GM10248 (cell line): ENCODE measurements at regions not wholly inside any gene's neighbourhood (a gene's known extent, or its start where the extent isn't known, plus 50 kb on each side); places are given as distances from the start of the nearest gene placed in this dataset.

Experiments
- CTCF ChIA-PET: fragments of 300-600 bp; sonication (Branson Sonifier 250); formaldehyde crosslinking; extraction: SDS; loops from one replicate; lab custom pipeline; 2021; ENCODE audit warnings: antibody characterized with exemption; lab: Yijun Ruan, JAX
- POLR2A ChIA-PET: fragments of 350-650 bp; sonication (Branson Sonifier 250); formaldehyde crosslinking; extraction: SDS; loops from one replicate; lab custom pipeline; 2020; ENCODE audit warnings: antibody characterized with exemption; lab: Yijun Ruan, JAX
- DNase-seq: peaks from one replicate; pipeline ENCODE4 v3.0.0; 2012; ENCODE audit errors: extremely low spot score
- TF ChIP-seq, protein P1 (sequence below): IDR thresholded peaks from 2 replicates; pipeline ENCODE4 v1.5.1; 2012; ENCODE audit warnings: mild to moderate bottlenecking, low read depth; ENCODE audit errors: extremely low read depth, missing control alignments, control extremely low read depth

GRCh38 chr2:6648596-6649247 is 217.0 kb downstream of the CMPK2 start:
- ChIA-PET CTCF (no interaction called here), POLR2A (no interaction called here)
- TF ChIP-seq, protein P1, sequence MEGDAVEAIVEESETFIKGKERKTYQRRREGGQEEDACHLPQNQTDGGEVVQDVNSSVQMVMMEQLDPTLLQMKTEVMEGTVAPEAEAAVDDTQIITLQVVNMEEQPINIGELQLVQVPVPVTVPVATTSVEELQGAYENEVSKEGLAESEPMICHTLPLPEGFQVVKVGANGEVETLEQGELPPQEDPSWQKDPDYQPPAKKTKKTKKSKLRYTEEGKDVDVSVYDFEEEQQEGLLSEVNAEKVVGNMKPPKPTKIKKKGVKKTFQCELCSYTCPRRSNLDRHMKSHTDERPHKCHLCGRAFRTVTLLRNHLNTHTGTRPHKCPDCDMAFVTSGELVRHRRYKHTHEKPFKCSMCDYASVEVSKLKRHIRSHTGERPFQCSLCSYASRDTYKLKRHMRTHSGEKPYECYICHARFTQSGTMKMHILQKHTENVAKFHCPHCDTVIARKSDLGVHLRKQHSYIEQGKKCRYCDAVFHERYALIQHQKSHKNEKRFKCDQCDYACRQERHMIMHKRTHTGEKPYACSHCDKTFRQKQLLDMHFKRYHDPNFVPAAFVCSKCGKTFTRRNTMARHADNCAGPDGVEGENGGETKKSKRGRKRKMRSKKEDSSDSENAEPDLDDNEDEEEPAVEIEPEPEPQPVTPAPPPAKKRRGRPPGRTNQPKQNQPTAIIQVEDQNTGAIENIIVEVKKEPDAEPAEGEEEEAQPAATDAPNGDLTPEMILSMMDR: no peak
- no peak for DNase-seq

GRCh38 chr2:6650311-6650710 is 215.4 kb downstream of the CMPK2 start:
- POLR2A ChIA-PET: no interaction called here

GRCh38 chr2:6652251-6652650 is 213.5 kb downstream of the CMPK2 start:
- POLR2A ChIA-PET: no interaction called here
- CTCF ChIA-PET: no interaction called here
- TF ChIP-seq, protein P1: no peak
- DNase-seq: no peak

More at GRCh38 chr2:6650311-6650710, 215.4 kb downstream of the CMPK2 start:
- DNase-seq: no peak
- TF ChIP-seq, protein P1: no peak
- CTCF ChIA-PET: no interaction called here

DNA sequence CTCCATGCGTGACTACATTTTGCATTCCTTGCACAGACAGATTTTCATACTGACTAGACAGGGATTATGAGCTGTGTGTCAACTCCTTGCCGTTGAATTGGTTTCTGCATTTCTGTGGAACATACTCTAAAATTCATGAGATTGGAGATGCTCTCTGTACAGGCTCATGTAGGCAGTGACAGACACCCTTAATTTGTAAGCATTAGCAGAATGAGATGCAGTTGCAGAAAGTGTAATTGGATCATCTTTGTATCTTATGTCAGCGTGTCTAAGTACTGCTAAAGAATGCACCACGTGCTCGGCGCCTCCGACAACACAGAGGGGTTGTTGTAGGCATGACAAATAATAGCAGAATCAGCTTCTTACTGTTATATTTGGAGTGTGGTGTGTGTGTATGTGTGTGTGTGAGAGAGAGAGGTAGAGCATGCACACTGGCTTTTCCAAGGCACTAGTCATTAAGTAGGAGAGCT is 212.4 kb downstream of the CMPK2 start:
- CTCF ChIA-PET: interaction anchor here (1.1 to 1.3 kb wide), 2 partner anchors 10 to 12 kb away, joined by 3 to 4 read pairs; no protein-coding TSS in a partner anchor
- TF ChIP-seq, protein P1: no peak
- DNase-seq: no peak
- POLR2A ChIA-PET: no interaction called here

- TF ChIP-seq, protein P1: no peak
- no peak for DNase-seq
- CTCF ChIA-PET: interaction anchor here (1.1 to 1.7 kb wide), 3 partner anchors 9 to 26 kb away, joined by 3 to 5 read pairs (median 3); no protein-coding TSS in a partner anchor
- POLR2A ChIA-PET: no interaction called here
Observed at GRCh38 chr2:6654279-6654678, 211.4 kb downstream of the CMPK2 start.

GRCh38 chr2:6656633-6657032 is 209.1 kb downstream of the CMPK2 start:
- TF ChIP-seq, protein P1: no peak
- ChIA-PET CTCF (interaction anchor here (0.7 to 1.5 kb wide), 3 partner anchors 9 to 116 kb away, joined by 3 to 4 read pairs (median 4); no protein-coding TSS in a partner anchor), POLR2A (no interaction called here)
- DNase-seq: no peak
